OCI-LY3 (cell line): ENCODE measurements at regions not wholly inside any gene's neighbourhood (a gene's known extent, or its start where the extent isn't known, plus 50 kb on each side); places are given as distances from the start of the nearest gene placed in this dataset.

ENCODE experiments used
- EZH2phosphoT487 ChIP-seq: fragments of 200-600 bp; shearing (Covaris generic); IDR thresholded peaks from 2 replicates; pipeline ENCODE4 v1.6.1; 2018; ENCODE audit warnings: antibody characterized with exemption, mixed run types, low read depth
- TF ChIP-seq, protein P1 (sequence below): fragments of 200-600, 300-600 bp; sonication (generic); IDR thresholded peaks from 2 replicates; pipeline ENCODE4 v1.5.1; 2014; ENCODE audit warnings: antibody characterized with exemption, low read length, low read depth

DNA sequence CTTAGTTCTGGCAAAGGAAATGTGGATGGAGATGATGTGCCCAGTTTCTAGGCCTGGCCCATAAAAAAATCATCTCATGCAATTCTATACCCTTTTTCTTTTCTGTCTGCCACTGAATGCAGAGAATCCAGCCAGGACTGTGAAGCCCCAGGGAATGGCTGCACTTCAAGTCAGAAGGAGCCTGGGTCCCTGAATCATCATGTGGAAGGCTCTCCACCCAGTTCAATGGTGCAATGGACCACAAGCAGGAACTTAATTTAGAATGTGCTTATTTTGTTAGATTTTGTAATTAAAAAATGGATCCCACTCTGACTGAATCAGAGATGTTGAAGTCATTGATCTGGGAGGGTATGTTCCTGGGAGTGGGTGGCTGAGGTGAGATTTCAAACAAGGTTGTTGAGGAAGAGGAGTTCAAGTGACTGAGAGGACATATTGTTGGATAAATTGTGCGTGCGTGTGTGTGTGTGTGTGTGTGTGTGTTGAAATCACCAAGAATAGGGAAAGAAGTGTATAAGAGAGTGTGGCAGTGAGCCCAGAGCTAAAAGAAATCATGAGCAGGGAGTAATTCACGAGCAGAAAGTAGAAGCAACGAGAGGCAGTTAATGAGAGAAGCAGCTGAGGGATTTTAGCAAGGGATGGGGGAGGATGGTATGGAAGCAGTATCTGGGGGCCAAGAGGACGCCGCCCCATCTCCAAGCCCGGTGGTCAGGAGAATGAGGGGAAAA is 125.4 kb downstream of the TMX1 start:
- TF ChIP-seq, protein P1, sequence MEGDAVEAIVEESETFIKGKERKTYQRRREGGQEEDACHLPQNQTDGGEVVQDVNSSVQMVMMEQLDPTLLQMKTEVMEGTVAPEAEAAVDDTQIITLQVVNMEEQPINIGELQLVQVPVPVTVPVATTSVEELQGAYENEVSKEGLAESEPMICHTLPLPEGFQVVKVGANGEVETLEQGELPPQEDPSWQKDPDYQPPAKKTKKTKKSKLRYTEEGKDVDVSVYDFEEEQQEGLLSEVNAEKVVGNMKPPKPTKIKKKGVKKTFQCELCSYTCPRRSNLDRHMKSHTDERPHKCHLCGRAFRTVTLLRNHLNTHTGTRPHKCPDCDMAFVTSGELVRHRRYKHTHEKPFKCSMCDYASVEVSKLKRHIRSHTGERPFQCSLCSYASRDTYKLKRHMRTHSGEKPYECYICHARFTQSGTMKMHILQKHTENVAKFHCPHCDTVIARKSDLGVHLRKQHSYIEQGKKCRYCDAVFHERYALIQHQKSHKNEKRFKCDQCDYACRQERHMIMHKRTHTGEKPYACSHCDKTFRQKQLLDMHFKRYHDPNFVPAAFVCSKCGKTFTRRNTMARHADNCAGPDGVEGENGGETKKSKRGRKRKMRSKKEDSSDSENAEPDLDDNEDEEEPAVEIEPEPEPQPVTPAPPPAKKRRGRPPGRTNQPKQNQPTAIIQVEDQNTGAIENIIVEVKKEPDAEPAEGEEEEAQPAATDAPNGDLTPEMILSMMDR = no peak
- TF ChIP-seq EZH2phosphoT487 = no peak
